Smooth muscle cell (in vitro differentiated cells): ENCODE measurements at regions not wholly inside any gene's neighbourhood (a gene's known extent, or its start where the extent isn't known, plus 50 kb on each side); places are given as distances from the start of the nearest gene placed in this dataset.
A peak's percentile ranks its signal among the peaks of the same experiment; 100 is the strongest.

ENCODE experiments used
- DNase-seq: peaks from one replicate; lab custom pipeline; 2025; ENCODE audit not compliant: unreplicated experiment; lab: John Stamatoyannopoulos, UW
- H2AFZ ChIP-seq: fragments of 200-600 bp; sonication (generic); 2 replicates; pipeline ENCODE4 v1.6.0; 2016; ENCODE audit warnings: antibody characterized with exemption, low read depth, mild to moderate bottlenecking
- H3F3A ChIP-seq: fragments of 200-600 bp; sonication (generic); 2 replicates; pipeline ENCODE4 v1.6.0; 2017; ENCODE audit warnings: antibody characterized with exemption, low read depth
- H3K27ac ChIP-seq: fragments of 200-600 bp; sonication (generic); 2 replicates; pipeline ENCODE4 v1.5.1; 2016; ENCODE audit warnings: low read depth, mild to moderate bottlenecking
- H3K27me3 ChIP-seq: fragments of 200-600 bp; sonication (generic); 2 replicates; pipeline ENCODE4 v1.6.1; 2016; ENCODE audit warnings: low read depth, mild to moderate bottlenecking
- H3K36me3 ChIP-seq: fragments of 200-600 bp; sonication (generic); 2 replicates; pipeline ENCODE4 v1.5.1; 2016; ENCODE audit warnings: low read depth
- H3K4me1 ChIP-seq: fragments of 200-600 bp; sonication (generic); 2 replicates; pipeline ENCODE4 v1.5.1; 2016; ENCODE audit warnings: low read depth
- H3K4me2 ChIP-seq: fragments of 200-600 bp; sonication (generic); 2 replicates; pipeline ENCODE4 v1.6.0; 2016; ENCODE audit warnings: mild to moderate bottlenecking
- H3K4me3 ChIP-seq: fragments of 200-600 bp; sonication (generic); 2 replicates; pipeline ENCODE4 v1.5.1; 2016; ENCODE audit warnings: mild to moderate bottlenecking
- H3K79me2 ChIP-seq: fragments of 200-600 bp; sonication (generic); 2 replicates; pipeline ENCODE4 v1.6.0; 2016; ENCODE audit warnings: low read depth, mild to moderate bottlenecking
- H3K9ac ChIP-seq: fragments of 200-600 bp; sonication (generic); 2 replicates; pipeline ENCODE4 v1.6.0; 2016; ENCODE audit warnings: low read depth
- H3K9me3 ChIP-seq: fragments of 200-600 bp; sonication (generic); replicated peaks from 2 replicates; pipeline ENCODE4 v1.5.1; 2016; ENCODE audit warnings: low read depth
- H4K20me1 ChIP-seq: fragments of 200-600 bp; sonication (generic); 2 replicates; pipeline ENCODE4 v1.6.0; 2016; ENCODE audit warnings: low read depth
- WGBS: methylation state at CpG from one replicate; pipeline ENCODE4 v1.1.7; 2016; ENCODE audit warnings: low lambda C conversion rate; 5-methylcytosine and 5-hydroxymethylcytosine counted together
- TF ChIP-seq, protein P1 (sequence below): fragments of 200-600 bp; sonication (generic); IDR thresholded peaks from 2 replicates; pipeline ENCODE4 v1.5.1; 2017; ENCODE audit warnings: borderline replicate concordance, mild to moderate bottlenecking, antibody characterized with exemption; ENCODE audit not compliant: insufficient read depth, poor library complexity, severe bottlenecking

DNA sequence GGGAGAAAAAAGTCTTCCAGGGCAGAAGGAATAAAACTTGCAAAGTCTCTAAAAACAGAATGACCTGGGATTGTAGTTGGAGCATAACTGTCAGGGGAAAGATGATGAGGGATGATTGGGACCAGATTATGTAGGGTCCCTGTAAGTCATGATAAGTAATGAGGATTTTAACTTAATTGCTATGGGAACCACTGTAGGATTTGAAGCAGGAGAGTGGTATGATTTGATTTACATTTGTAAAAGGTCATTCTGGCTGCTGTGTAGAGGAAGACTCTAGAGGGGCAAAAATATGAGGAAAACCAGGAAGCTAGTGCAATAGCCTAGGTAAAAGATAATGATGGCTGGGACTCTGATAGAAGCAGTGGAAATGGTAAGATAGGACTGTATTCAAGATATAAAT is 900.2 kb downstream of the DIAPH3 start:
- no peaks in the 10 kb centered on the region for H3K27me3 ChIP-seq
- H3K9ac ChIP-seq, result no peak overlapping the region
- H3K4me2 ChIP-seq, result no peak overlapping the region
- no peaks in the 10 kb centered on the region for H3K79me2 ChIP-seq
- no peaks in the 10 kb centered on the region for H4K20me1 ChIP-seq
- TF ChIP-seq, protein P1, sequence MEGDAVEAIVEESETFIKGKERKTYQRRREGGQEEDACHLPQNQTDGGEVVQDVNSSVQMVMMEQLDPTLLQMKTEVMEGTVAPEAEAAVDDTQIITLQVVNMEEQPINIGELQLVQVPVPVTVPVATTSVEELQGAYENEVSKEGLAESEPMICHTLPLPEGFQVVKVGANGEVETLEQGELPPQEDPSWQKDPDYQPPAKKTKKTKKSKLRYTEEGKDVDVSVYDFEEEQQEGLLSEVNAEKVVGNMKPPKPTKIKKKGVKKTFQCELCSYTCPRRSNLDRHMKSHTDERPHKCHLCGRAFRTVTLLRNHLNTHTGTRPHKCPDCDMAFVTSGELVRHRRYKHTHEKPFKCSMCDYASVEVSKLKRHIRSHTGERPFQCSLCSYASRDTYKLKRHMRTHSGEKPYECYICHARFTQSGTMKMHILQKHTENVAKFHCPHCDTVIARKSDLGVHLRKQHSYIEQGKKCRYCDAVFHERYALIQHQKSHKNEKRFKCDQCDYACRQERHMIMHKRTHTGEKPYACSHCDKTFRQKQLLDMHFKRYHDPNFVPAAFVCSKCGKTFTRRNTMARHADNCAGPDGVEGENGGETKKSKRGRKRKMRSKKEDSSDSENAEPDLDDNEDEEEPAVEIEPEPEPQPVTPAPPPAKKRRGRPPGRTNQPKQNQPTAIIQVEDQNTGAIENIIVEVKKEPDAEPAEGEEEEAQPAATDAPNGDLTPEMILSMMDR, result no peak
- no peaks in the 10 kb centered on the region for H3K9me3 ChIP-seq
- H3K27ac ChIP-seq, result no peak overlapping the region
- H2AFZ ChIP-seq, result no peak overlapping the region
- no peaks in the 10 kb centered on the region for H3F3A ChIP-seq
- no peak for DNase-seq
- no peak overlapping the region for H3K4me3 ChIP-seq
- peaks cover 10% of the 10 kb centered on the region for H3K4me1 ChIP-seq
- H3K36me3 ChIP-seq, result no peaks in the 10 kb centered on the region

DNA sequence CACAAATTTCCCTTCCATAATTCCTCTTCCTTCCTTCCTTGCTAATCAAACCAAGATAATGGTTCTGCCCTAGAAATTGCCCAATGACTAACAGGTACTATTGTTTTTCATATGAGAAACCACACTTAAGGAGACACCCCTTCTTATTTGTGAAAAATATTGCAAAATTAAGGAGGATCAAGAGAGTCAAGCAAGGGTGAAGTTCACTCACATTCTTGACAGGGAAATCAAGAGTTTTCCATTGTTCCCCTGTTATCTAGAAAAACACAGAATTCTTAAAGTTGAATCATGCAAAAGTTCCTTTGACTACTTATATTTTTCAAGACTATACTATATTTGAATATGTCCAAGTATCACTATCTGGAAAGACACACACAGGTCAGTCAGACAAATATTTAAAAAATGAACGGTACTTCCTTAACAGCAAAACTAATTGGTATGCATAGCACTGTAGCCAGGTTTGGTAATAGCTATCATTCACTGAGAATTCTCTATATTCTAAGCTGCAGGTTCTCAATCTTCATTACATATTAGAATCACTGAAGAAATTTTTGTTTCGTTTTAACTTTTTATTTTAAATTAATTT is 897.2 kb downstream of the DIAPH3 start:
- Histone ChIP-seq H3F3A (no peaks in the 10 kb centered on the region), H3K4me2 (no peak overlapping the region), H3K9me3 (no peaks in the 10 kb centered on the region), H3K9ac (no peak overlapping the region), H3K27me3 (no peaks in the 10 kb centered on the region), H3K36me3 (no peaks in the 10 kb centered on the region), H2AFZ (no peak overlapping the region), H4K20me1 (no peaks in the 10 kb centered on the region), H3K4me1 (no peaks in the 10 kb centered on the region), H3K27ac (no peak overlapping the region), H3K79me2 (no peaks in the 10 kb centered on the region), H3K4me3 (no peak overlapping the region)
- no peak for DNase-seq
- TF ChIP-seq, protein P1, result no peak
- WGBS, result 79% methylated on average over 2 of the region's 2 CpGs

DNA sequence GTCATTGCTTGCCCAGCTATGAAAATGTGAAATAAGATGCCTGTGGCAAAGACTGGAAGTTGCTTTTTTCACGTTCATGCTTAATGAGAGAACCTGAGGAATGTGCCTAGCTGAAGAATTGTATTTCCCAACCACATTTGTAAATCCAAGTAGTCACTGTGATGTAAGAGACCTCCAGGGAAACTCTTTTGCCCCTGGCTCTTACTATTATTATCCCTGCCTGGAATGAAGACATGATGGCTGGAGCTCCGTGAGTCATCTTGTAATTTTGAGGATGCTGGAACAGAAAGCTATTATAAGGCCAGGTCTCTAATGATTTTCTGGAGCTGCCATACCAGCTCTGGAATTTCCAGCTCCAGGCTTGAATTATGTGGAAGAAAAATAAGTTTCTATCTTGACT is 894.3 kb downstream of the DIAPH3 start:
- H2AFZ ChIP-seq, result no peak overlapping the region
- DNase-seq, result no peak
- TF ChIP-seq, protein P1, result no peak
- no peak overlapping the region for H3K4me2 ChIP-seq
- H3K9ac ChIP-seq, result no peak overlapping the region
- no peaks in the 10 kb centered on the region for H3K9me3 ChIP-seq
- peak overlapping the region; percentile 46 for H3K27ac ChIP-seq
- 7% methylated on average over 2 of the region's 2 CpGs for WGBS
- H3K27me3 ChIP-seq, result no peaks in the 10 kb centered on the region
- no peaks in the 10 kb centered on the region for H3K4me1 ChIP-seq
- H3K36me3 ChIP-seq, result no peaks in the 10 kb centered on the region
- H3K4me3 ChIP-seq, result no peak overlapping the region
- H4K20me1 ChIP-seq, result no peaks in the 10 kb centered on the region
- no peaks in the 10 kb centered on the region for H3K79me2 ChIP-seq
- H3F3A ChIP-seq, result no peaks in the 10 kb centered on the region

DNA sequence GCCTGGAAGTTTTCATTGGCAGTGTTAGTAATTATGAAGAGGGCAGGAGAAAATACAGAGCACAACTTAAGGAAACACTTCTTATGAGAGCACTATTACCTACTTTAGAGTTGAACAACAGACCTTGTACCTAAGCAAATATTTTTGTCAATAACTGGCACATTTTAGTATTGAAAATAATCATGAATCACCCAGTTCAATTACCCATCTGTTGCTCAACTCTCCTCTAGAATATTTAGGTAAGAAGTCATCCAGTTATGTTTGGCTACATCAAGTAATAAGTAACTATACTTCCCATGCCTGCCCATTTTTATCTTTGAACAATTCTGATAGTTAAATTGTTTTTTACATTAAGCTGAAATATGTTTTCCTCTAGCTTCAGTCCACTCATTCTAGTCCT is 893.4 kb downstream of the DIAPH3 start:
- no peak overlapping the region for H3K4me2 ChIP-seq
- TF ChIP-seq, protein P1, result no peak
- no peaks in the 10 kb centered on the region for H4K20me1 ChIP-seq
- H3K9me3 ChIP-seq, result no peaks in the 10 kb centered on the region
- no peak overlapping the region for H3K27ac ChIP-seq
- no peaks in the 10 kb centered on the region for H3K79me2 ChIP-seq
- no peak overlapping the region for H3K9ac ChIP-seq
- no peak for DNase-seq
- H3K4me1 ChIP-seq, result no peaks in the 10 kb centered on the region
- no peaks in the 10 kb centered on the region for H3K36me3 ChIP-seq
- H3K4me3 ChIP-seq, result no peak overlapping the region
- no peaks in the 10 kb centered on the region for H3K27me3 ChIP-seq
- no peak overlapping the region for H2AFZ ChIP-seq
- no peaks in the 10 kb centered on the region for H3F3A ChIP-seq
